ENCODE measurements at regions not wholly inside any gene's neighbourhood (a gene's known extent, or its start where the extent isn't known, plus 50 kb on each side); places are given as distances from the start of the nearest gene placed in this dataset.

DNA sequence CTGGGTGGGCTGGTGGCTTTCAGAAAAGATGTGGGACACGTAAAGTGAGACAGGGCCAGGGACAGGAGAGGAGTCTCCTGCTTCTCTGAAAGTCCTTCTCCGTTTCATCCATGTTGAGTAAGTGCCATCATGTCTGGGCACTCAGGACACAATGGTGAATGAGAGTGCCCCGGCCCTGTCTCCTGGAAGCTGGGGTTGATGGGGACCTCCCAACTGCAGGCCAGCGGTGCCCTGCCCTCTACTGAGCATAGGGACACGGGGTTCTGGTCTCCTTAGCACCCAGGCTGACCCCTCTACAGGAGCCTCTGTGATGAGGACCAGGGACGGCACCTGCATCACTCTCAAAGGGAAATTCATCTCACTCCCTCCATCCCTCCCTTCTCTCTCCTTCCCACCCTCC, 772.3 kb downstream of the BRD1 start:
- H3K9ac ChIP-seq (ENCODE audit: low read length) = no peak overlapping the region
- no peaks in the 10 kb centered on the region for H3K79me2 ChIP-seq (ENCODE audit: insufficient read depth, low read length)
- no peaks in the 10 kb centered on the region for H3K9me2 ChIP-seq (replicated peaks; ENCODE audit: insufficient read depth, low read length)
- no peak overlapping the region for H3K4me3 ChIP-seq (ENCODE audit: insufficient read depth, low read length, poor library complexity, severe bottlenecking)
- H3F3A ChIP-seq (ENCODE audit: insufficient read depth) = no peaks in the 10 kb centered on the region
- no peak overlapping the region for H3K27ac ChIP-seq (ENCODE audit: low read depth, low read length)
- no peak overlapping the region for H2AFZ ChIP-seq (ENCODE audit: low read depth, low read length, severe bottlenecking)
- H3K27me3 ChIP-seq (ENCODE audit: low read length) = no peaks in the 10 kb centered on the region
- no peaks in the 10 kb centered on the region for H3K36me3 ChIP-seq (ENCODE audit: low read length)
- no peaks in the 10 kb centered on the region for H4K20me1 ChIP-seq (ENCODE audit: low read depth, low read length)
- H3K4me2 ChIP-seq (ENCODE audit: low read depth, low read length, poor library complexity, severe bottlenecking) = no peak overlapping the region
- H3K9me3 ChIP-seq (ENCODE audit: insufficient read depth, low read length) = no peaks in the 10 kb centered on the region
- no peak for TF ChIP-seq CTCF (IDR thresholded peaks at IDR 0.05; ENCODE audit: insufficient read depth, low read length, poor library complexity, severe bottlenecking)
- no peak for TF ChIP-seq EZH2phosphoT487 (conservative IDR thresholded peaks at IDR 0.05; ENCODE audit: low read length)

GRCh38 chr22:49053578-49053977, 774.1 kb downstream of the BRD1 start:
- Histone ChIP-seq H3K9me3 (ENCODE audit: insufficient read depth, low read length) (no peaks in the 10 kb centered on the region), H3K36me3 (ENCODE audit: low read length) (no peaks in the 10 kb centered on the region), H3K27me3 (ENCODE audit: low read length) (no peaks in the 10 kb centered on the region), H3K27ac (ENCODE audit: low read depth, low read length) (no peak overlapping the region), H4K20me1 (ENCODE audit: low read depth, low read length) (no peaks in the 10 kb centered on the region), H3K4me3 (ENCODE audit: insufficient read depth, low read length, poor library complexity, severe bottlenecking) (no peak overlapping the region), H2AFZ (ENCODE audit: low read depth, low read length, severe bottlenecking) (no peak overlapping the region), H3K79me2 (ENCODE audit: insufficient read depth, low read length) (no peaks in the 10 kb centered on the region), H3F3A (ENCODE audit: insufficient read depth) (no peaks in the 10 kb centered on the region), H3K9me2 (replicated peaks; ENCODE audit: insufficient read depth, low read length) (no peaks in the 10 kb centered on the region), H3K4me2 (ENCODE audit: low read depth, low read length, poor library complexity, severe bottlenecking) (no peak overlapping the region), H3K9ac (ENCODE audit: low read length) (no peak overlapping the region)
- TF ChIP-seq EZH2phosphoT487 (conservative IDR thresholded peaks at IDR 0.05; ENCODE audit: low read length) (no peak), CTCF (IDR thresholded peaks at IDR 0.05; ENCODE audit: insufficient read depth, low read length, poor library complexity, severe bottlenecking) (no peak)

- no peaks in the 10 kb centered on the region for H3K27me3 ChIP-seq (ENCODE audit: low read length)
- H3K4me2 ChIP-seq (ENCODE audit: low read depth, low read length, poor library complexity, severe bottlenecking) = no peak overlapping the region
- H3K27ac ChIP-seq (ENCODE audit: low read depth, low read length) = no peak overlapping the region
- H3F3A ChIP-seq (ENCODE audit: insufficient read depth) = no peaks in the 10 kb centered on the region
- H4K20me1 ChIP-seq (ENCODE audit: low read depth, low read length) = no peaks in the 10 kb centered on the region
- no peak overlapping the region for H3K9ac ChIP-seq (ENCODE audit: low read length)
- no peaks in the 10 kb centered on the region for H3K36me3 ChIP-seq (ENCODE audit: low read length)
- no peak overlapping the region for H3K4me3 ChIP-seq (ENCODE audit: insufficient read depth, low read length, poor library complexity, severe bottlenecking)
- H3K9me3 ChIP-seq (ENCODE audit: insufficient read depth, low read length) = no peaks in the 10 kb centered on the region
- H3K9me2 ChIP-seq (replicated peaks; ENCODE audit: insufficient read depth, low read length) = no peaks in the 10 kb centered on the region
- no peak overlapping the region for H2AFZ ChIP-seq (ENCODE audit: low read depth, low read length, severe bottlenecking)
- TF ChIP-seq CTCF (IDR thresholded peaks at IDR 0.05; ENCODE audit: insufficient read depth, low read length, poor library complexity, severe bottlenecking) (no peak), EZH2phosphoT487 (conservative IDR thresholded peaks at IDR 0.05; ENCODE audit: low read length) (no peak)
- H3K79me2 ChIP-seq (ENCODE audit: insufficient read depth, low read length) = no peaks in the 10 kb centered on the region
Measured at GRCh38 chr22:49052560-49052959, 775.1 kb downstream of the BRD1 start.
